Activated CD4-positive, alpha-beta T cell treated with anti-CD3 and anti-CD28 coated beads, Interleukin-10, Interleukin-2, amounts not matched to agents 100 ng/mL and 50 ng/mL, durations not matched to agents 16 hours and 8 hours (primary cell): ENCODE measurements at regions not wholly inside any gene's neighbourhood (a gene's known extent, or its start where the extent isn't known, plus 50 kb on each side); places are given as distances from the start of the nearest gene placed in this dataset.
A peak's percentile ranks its signal among the peaks of the same experiment; 100 is the strongest.
"Not testable (repeated sequence)": the region's sequence is repeated elsewhere in the genome, so short reads cannot be mapped to it uniquely, and the experiment has no call there.

Experiments used
- DNase-seq: peaks from one replicate; pipeline ENCODE4 v3.0.0-alpha.2; 2020

GRCh38 chr5:96319981-96320739 is 112.9 kb downstream of the PCSK1 start:
- not testable (repeated sequence) for DNase-seq

GRCh38 chr5:96318569-96319110 is 114.4 kb downstream of the PCSK1 start:
- no peak for DNase-seq

GRCh38 chr5:96317945-96318344 is 115.1 kb downstream of the PCSK1 start:
- no peak for DNase-seq

DNA sequence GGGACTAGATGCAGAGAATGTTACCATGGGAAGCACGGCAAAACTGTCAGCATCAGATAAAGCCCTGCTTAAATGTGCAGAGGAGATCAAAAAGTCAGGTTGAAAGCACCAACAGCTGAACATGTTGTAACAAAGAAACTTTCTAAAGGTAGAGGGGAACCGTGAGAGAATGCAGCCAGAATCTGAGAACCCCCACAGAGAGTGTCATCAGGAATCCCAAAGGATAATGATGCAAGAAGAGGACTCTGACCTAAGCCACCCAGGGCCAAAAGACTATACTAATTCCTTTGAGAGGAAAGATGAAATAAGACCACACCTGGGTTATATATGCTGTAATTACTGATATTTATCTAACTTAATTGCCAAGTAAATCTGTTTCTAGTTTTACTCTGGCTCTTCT is 116.6 kb downstream of the PCSK1 start:
- DNase-seq: no peak

- no peak for DNase-seq
Measured at GRCh38 chr5:96316017-96316416, 117.0 kb downstream of the PCSK1 start.

DNA sequence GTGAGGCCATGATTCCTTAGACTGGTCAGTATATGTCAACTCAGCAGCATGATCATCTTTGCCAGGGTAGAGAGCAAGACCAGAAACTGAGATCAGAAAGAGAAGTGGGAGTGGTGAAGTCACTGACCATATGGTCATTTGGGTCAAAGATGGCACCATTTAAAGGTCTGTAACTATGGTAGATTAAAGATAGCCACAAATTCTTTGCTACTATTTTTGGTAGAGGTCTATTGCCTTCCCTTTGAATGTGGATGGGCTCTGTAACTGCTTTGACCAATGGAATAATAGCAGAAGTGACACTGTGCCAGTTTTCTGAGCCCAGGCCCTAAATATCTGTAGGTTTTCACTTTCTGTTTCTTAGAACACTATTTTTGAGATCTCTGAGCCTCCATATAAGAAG is 117.6 kb downstream of the PCSK1 start:
- DNase-seq: no peak

DNA sequence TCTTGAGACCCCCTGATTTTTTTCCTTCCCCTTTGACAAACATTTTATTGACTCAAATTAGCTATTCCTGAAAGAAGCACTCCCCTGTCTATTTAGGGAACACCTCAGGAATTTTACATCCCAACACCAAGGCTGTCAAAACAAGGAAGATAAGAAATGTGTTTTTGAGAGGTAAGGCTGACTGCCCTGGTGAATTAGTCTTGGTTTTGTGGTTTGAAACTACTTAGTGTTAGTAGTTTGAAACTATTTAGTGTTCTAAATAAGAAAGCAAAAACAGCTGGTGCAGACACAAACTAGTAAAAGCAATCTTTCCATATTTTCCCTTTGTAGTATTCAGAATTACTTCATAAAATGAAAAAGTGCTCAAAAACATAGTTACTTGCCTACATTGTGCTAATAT is 120.7 kb downstream of the PCSK1 start:
- no peak for DNase-seq

DNA sequence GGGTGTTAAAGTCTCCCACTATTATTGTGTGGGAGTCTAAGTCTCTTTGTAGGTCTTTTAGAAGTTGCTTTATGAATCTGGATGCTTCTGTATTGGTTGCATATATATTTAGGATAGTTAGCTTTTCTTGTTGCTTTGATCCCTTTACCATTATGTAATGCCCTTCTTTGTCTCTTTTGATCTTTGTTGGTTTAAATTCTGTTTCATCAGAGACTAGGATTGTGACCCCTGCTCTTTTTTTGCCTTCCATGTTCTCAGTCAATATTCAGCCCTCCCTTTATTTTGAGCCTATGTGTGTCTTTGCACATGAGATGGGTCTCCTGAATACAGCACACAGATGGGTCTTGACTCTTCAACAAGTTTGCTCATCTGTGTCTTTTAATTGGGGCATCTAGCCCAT is 126.0 kb downstream of the PCSK1 start:
- DNase-seq: not testable (repeated sequence)

DNA sequence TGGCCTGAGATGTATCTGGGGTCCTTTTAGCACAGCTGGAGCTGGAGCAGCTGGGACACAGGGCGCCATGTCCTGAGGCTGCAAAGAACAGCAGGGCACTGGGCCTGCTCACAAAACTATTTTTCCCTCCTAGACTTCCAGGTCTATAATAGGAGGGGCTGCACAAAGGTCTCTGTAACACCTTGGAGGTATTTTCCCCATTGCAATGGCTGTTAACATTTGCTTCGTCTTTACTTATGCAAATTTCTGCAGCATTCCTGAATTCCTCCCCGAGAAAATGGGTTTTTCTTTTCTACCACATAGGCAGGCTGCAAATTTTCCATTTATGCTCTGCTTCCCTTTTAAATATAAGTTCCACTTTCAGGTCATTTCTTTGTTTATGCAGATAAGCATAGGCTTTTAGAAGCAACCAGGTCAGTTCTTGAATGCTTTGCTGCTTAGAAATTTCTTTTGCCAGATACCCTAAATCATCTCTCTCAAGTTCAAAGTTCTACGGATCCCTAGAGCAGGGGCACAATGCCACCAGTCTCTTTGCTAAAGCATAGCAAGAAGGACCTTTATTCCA is 130.8 kb downstream of the PCSK1 start:
- DNase-seq: no peak

DNA sequence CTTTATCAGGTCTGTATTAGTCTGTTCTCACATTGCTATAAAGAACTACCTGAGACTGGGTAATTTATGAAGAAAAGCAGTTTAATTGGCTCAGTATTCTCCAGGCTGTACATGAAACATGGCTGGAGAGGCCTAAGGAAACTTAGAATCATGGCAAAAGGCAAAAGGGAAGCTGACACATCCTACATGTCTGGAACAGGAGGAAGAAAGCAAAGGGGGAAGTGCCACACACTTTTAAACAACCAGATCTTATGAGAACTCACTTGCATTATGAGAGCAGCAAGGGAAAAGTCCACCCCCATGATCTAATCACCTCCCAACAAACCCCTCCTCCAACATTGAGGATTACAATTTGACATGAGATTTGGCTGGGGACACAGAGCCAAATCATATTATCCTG is 132.1 kb downstream of the PCSK1 start:
- DNase-seq: no peak

DNA sequence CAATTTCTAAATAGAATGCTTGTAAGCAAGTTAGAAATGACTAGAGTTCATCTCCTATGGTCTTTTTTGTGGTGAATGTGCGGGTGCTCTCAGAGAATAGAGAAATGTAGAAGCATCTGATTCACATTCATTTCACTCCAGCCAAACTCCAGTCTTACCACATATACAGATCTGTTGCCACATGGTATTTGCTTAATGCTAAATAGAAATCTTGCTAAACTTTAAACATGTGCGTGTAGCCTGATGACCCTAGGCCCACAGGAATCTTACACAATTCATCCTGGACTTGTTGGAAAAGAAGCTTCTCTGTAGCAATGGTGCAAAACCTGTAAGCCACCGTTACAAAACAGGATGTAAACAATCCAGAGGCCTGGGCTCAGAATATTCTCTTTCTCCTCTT is 135.2 kb downstream of the PCSK1 start:
- peak; percentile 73 for DNase-seq

GRCh38 chr5:96297290-96297689 is 135.8 kb downstream of the PCSK1 start:
- DNase-seq: peak; percentile 44

GRCh38 chr5:96294884-96295202 is 138.2 kb downstream of the PCSK1 start:
- DNase-seq: no peak

- no peak for DNase-seq
Measured at GRCh38 chr5:96293966-96294883, 138.8 kb downstream of the PCSK1 start.

- DNase-seq: no peak
Measured at GRCh38 chr5:96292582-96293247, 140.3 kb downstream of the PCSK1 start.

- DNase-seq: peak; percentile 25
Measured at GRCh38 chr5:96289287-96289686, 143.8 kb downstream of the PCSK1 start.

DNA sequence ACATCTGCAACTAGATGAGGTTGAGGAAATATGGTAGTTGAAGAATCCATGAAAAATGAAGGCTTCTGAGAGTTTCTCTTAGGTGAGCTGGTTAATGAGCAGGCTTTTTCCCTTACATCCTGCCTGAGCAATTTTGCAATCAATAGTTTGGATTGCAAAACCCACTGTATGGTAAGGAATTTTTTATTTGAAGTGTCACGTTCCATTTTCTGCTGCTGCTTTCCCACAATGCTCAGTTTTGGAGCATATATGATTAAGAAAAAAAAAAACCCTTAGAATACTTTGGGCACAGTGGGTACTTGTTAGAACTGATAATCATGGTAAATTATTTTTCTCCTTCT is 144.2 kb downstream of the PCSK1 start:
- no peak for DNase-seq

DNA sequence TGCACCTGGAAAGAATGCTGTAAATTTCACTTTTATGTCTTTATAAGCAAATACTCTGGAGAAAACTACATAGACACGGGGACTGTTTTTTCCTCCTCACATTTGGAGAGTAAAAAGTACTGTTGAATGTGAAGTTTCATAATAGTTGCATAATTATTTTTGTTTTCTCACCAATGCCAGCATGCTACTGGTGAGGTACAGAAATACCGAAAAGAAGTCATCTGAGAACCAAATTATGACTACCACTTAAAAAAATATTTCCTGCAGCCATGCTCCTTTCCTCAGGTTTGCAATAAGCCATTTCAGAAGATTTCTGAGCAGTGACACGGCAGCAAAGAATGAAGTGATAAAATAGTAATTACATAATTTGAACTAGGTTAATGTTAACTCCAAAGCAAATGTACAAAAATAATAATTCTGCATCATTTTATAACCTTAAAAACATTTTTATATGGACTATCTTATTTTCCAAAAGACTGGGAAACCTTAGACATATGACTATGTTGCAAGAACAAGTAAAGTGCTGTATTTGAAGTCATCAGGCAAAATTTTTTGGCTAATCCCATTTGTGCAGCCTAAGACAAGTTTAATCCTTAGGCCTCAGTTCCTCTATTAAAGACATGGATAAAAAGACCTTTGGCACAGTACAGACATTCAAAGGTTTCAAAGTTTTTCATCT is 144.7 kb downstream of the PCSK1 start:
- peak; percentile 80 for DNase-seq

- no peak for DNase-seq
Measured at GRCh38 chr5:96287136-96287535, 145.9 kb downstream of the PCSK1 start.

DNA sequence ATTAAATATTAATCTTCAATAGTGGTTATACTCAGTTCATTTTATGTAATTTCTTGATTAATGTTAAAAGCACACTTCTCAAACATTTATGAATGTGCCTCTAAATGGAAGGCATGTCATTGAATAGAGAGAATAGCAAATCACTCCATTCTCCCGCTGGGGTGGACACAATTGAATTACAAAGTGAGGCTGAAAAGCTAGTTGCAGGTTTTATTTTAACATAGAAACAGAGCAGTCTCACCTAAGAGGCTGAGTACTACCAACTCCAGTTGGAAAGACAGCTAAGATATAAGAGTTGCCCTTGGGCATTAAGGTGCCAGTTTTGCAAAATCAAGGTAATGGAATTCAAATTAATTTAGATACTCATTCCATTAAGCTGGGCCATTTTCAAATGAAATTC is 147.2 kb downstream of the PCSK1 start:
- DNase-seq: no peak

GRCh38 chr5:96284727-96285389 is 148.2 kb downstream of the PCSK1 start:
- peak; percentile 17 for DNase-seq

- no peak for DNase-seq
Measured at GRCh38 chr5:96283589-96283988, 149.5 kb downstream of the PCSK1 start.
